H1 (cell line): ENCODE measurements at regions not wholly inside any gene's neighbourhood (a gene's known extent, or its start where the extent isn't known, plus 50 kb on each side); places are given as distances from the start of the nearest gene placed in this dataset.

Source experiments
- CTCF ChIA-PET: fragments of 300-600 bp; sonication (Branson Sonifier 250); formaldehyde crosslinking; loops from one replicate; lab custom pipeline; 2021; ENCODE audit not compliant: partially characterized antibody; lab: Charles Lee
- POLR2A ChIA-PET: fragments of 300-600 bp; sonication (Branson Sonifier 250); formaldehyde crosslinking; loops from one replicate; lab custom pipeline; 2021; ENCODE audit warnings: inconsistent platforms; ENCODE audit not compliant: partially characterized antibody; lab: Charles Lee
- DNase-seq, 2 experiments: peaks; one replicate each; pipeline versions ENCODE4 v3.0.0 to v3.0.0-alpha.2; 2010 to 2022; ENCODE audit warnings: low spot score in 2 of 2, low read depth in 1 of 2, mixed read lengths in 1 of 2
- FAIRE-seq: peaks from 2 replicates; lab custom pipeline; 2011; peaks lifted over from hg19 to GRCh38; lab: Jason Lieb, UNC
- H2AFZ ChIP-seq: 2 replicates; pipeline ENCODE4 v1.8.1; 2012; ENCODE audit warnings: low read length, inconsistent platforms
- H2AK5ac ChIP-seq: 2 replicates; pipeline ENCODE4 v1.6.1; 2013; ENCODE audit warnings: low read depth, low read length
- H2BK120ac ChIP-seq: replicated peaks from 2 replicates; pipeline ENCODE3; 2013; ENCODE audit warnings: low read depth, low read length, inconsistent platforms
- H2BK12ac ChIP-seq: 2 replicates; pipeline ENCODE4 v1.6.1; 2013; ENCODE audit warnings: low read depth, low read length
- H2BK15ac ChIP-seq: 2 replicates; pipeline ENCODE4 v1.6.1; 2013; ENCODE audit warnings: low read length
- H2BK20ac ChIP-seq: 2 replicates; pipeline ENCODE4 v1.6.1; 2013; ENCODE audit warnings: low read length
- H2BK5ac ChIP-seq: 2 replicates; pipeline ENCODE4 v1.6.1; 2013; ENCODE audit warnings: low read depth, low read length
- H3K14ac ChIP-seq: 2 replicates; pipeline ENCODE4 v1.6.1; 2013; ENCODE audit warnings: inconsistent platforms; ENCODE audit not compliant: insufficient read length
- H3K18ac ChIP-seq: 2 replicates; pipeline ENCODE4 v1.6.1; 2013; ENCODE audit warnings: low read length; ENCODE audit errors: extremely low read depth
- H3K23ac ChIP-seq: 2 replicates; pipeline ENCODE4 v1.6.1; 2013; ENCODE audit warnings: inconsistent platforms; ENCODE audit not compliant: insufficient read length
- H3K23me2 ChIP-seq: 2 replicates; pipeline ENCODE4 v1.6.1; 2013; ENCODE audit warnings: low read depth, low read length
- H3K27ac ChIP-seq: 2 replicates; pipeline ENCODE4 v1.6.1; 2011; ENCODE audit warnings: low read depth, low read length, inconsistent platforms
- H3K27me3 ChIP-seq, 4 experiments: replicated peaks in 1 of 4; 1 replicate in 1 of 4; 2 replicates in 3 of 4; pipeline versions ENCODE4 v1.6.1 to v1.8.1; 2011 to 2013; ENCODE audit warnings: low read length in 3 of 4, mild to moderate bottlenecking in 3 of 4, inconsistent platforms in 2 of 4, mixed read lengths in 2 of 4, moderate library complexity in 1 of 4; ENCODE audit not compliant: control insufficient read depth in 3 of 4, insufficient read depth in 3 of 4; ENCODE audit errors: extremely low read depth in 1 of 4
- H3K36me3 ChIP-seq, 4 experiments: 2 replicates each; pipeline versions ENCODE4 v1.6.1 to v1.8.1; 2011 to 2013; ENCODE audit warnings: mild to moderate bottlenecking in 4 of 4, low read length in 3 of 4, moderate library complexity in 2 of 4, control low read depth in 1 of 4, inconsistent platforms in 1 of 4; ENCODE audit not compliant: insufficient read depth in 4 of 4, control insufficient read depth in 2 of 4
- H3K4ac ChIP-seq: replicated peaks from 2 replicates; pipeline ENCODE3; 2013; ENCODE audit warnings: low read length, low read depth, mixed read lengths, inconsistent platforms; ENCODE audit not compliant: insufficient read length
- H3K4me1 ChIP-seq, 4 experiments: replicated peaks in 1 of 4; 1 replicate in 1 of 4; 2 replicates in 3 of 4; pipeline versions ENCODE4 v1.6.1 to v1.8.1; 2011 to 2013; ENCODE audit warnings: low read length in 3 of 4, inconsistent platforms in 2 of 4, mixed read lengths in 1 of 4; ENCODE audit not compliant: insufficient read depth in 4 of 4, control insufficient read depth in 3 of 4
- H3K4me2 ChIP-seq, 2 experiments: 2 replicates each; pipeline versions ENCODE4 v1.6.1 to v1.8.1; 2011 to 2013; ENCODE audit warnings: low read depth in 2 of 2, low read length in 2 of 2, control low read depth in 1 of 2, inconsistent platforms in 1 of 2, mild to moderate bottlenecking in 1 of 2; ENCODE audit not compliant: insufficient read depth in 1 of 2
- H3K4me3 ChIP-seq, 4 experiments: fragments of 200-600, 300-600 bp in 1 of 4; sonication (generic), shearing (Covaris generic), sonication (Bioruptor Twin) in 1 of 4; 2 replicates each; pipeline versions ENCODE4 v1.5.1 to v1.8.1; 2011 to 2016; ENCODE audit warnings: low read length in 4 of 4, low read depth in 3 of 4, control low read depth in 2 of 4, inconsistent platforms in 2 of 4, mild to moderate bottlenecking in 2 of 4, mixed read lengths in 1 of 4, moderate library complexity in 1 of 4; ENCODE audit not compliant: insufficient read depth in 2 of 4; ENCODE audit errors: extremely low read depth in 1 of 4
- H3K56ac ChIP-seq: replicated peaks from 2 replicates; pipeline ENCODE3; 2013; ENCODE audit warnings: low read depth, mild to moderate bottlenecking, mixed read lengths, low read length, inconsistent platforms; ENCODE audit not compliant: insufficient read length
- H3K79me1 ChIP-seq: 2 replicates; pipeline ENCODE4 v1.6.1; 2013; ENCODE audit warnings: low read depth, low read length, control low read depth
- H3K79me2 ChIP-seq, 2 experiments: 2 replicates each; pipeline versions ENCODE4 v1.6.1 to v1.8.1; 2012 to 2013; ENCODE audit warnings: low read length in 2 of 2, mild to moderate bottlenecking in 2 of 2, inconsistent platforms in 1 of 2; ENCODE audit not compliant: insufficient read depth in 2 of 2, control insufficient read depth in 1 of 2
- H3K9ac ChIP-seq, 4 experiments: replicated peaks in 1 of 4; 1 replicate in 1 of 4; 2 replicates in 3 of 4; pipeline versions ENCODE4 v1.6.1 to v1.8.1; 2011 to 2013; ENCODE audit warnings: low read depth in 3 of 4, low read length in 3 of 4, control low read depth in 2 of 4, mild to moderate bottlenecking in 2 of 4, moderate library complexity in 2 of 4, inconsistent platforms in 1 of 4; ENCODE audit errors: extremely low read depth in 1 of 4
- H3K9me3 ChIP-seq, 2 experiments: 2 replicates each; pipeline versions ENCODE4 v1.6.1 to v1.8.1; 2012 to 2013; ENCODE audit warnings: mild to moderate bottlenecking in 2 of 2, moderate library complexity in 2 of 2, control low read depth in 1 of 2, inconsistent platforms in 1 of 2, low read depth in 1 of 2, low read length in 1 of 2, mixed read lengths in 1 of 2; ENCODE audit not compliant: insufficient read depth in 2 of 2
- H4K20me1 ChIP-seq, 2 experiments: replicated peaks in 1 of 2; 2 replicates each; pipeline versions ENCODE3 to v1.8.1; 2011 to 2013; ENCODE audit warnings: inconsistent platforms in 2 of 2, low read length in 2 of 2, mild to moderate bottlenecking in 1 of 2; ENCODE audit not compliant: insufficient read depth in 2 of 2, control insufficient read depth in 1 of 2
- H4K5ac ChIP-seq: 2 replicates; pipeline ENCODE4 v1.6.1; 2013; ENCODE audit warnings: low read length, low read depth, mixed read lengths, inconsistent platforms; ENCODE audit not compliant: insufficient read length
- H4K8ac ChIP-seq: 2 replicates; pipeline ENCODE4 v1.8.0; 2013; ENCODE audit warnings: mild to moderate bottlenecking, moderate library complexity, low read length, inconsistent platforms; ENCODE audit not compliant: insufficient read depth; ENCODE audit errors: extremely low read depth
- H4K91ac ChIP-seq: replicated peaks from 2 replicates; pipeline ENCODE3; 2013; ENCODE audit warnings: low read length, mixed read lengths, inconsistent platforms; ENCODE audit not compliant: insufficient read length
- CTBP2 ChIP-seq: IDR thresholded peaks from 2 replicates; pipeline ENCODE4 v1.7.0; 2011; ENCODE audit warnings: borderline replicate concordance, mild to moderate bottlenecking, moderate library complexity, mixed read lengths, low read length; ENCODE audit not compliant: insufficient read depth, insufficient read length
- EZH2 ChIP-seq: fragments of 200-600 bp; sonication (generic); IDR thresholded peaks from 2 replicates; pipeline ENCODE4 v1.7.1; 2012; ENCODE audit warnings: low read depth, mild to moderate bottlenecking, moderate library complexity, low read length, inconsistent platforms; ENCODE audit not compliant: severe bottlenecking
- JUN ChIP-seq: IDR thresholded peaks from 2 replicates; pipeline ENCODE4 v1.6.1; 2011; ENCODE audit warnings: low read depth, mild to moderate bottlenecking, improper control_type of control experiment, low read length
- RNF2 ChIP-seq: fragments of 200-900, 300-1000 bp; sonication (generic); IDR thresholded peaks from 2 replicates; pipeline ENCODE4 v1.7.1; 2016; ENCODE audit warnings: borderline replicate concordance, low read depth, mild to moderate bottlenecking, antibody characterized with exemption, low read length; ENCODE audit not compliant: poor library complexity, severe bottlenecking; ENCODE audit errors: missing control alignments
- SUZ12 ChIP-seq: fragments of 200-600 bp; sonication (generic); IDR thresholded peaks from 2 replicates; pipeline ENCODE4 v1.6.1; 2012; ENCODE audit warnings: mild to moderate bottlenecking, inconsistent platforms, low read length, moderate library complexity, mixed read lengths
- TAF7 ChIP-seq: optimal IDR thresholded peaks from 2 replicates; pipeline ENCODE3; 2011; ENCODE audit warnings: low read depth, mild to moderate bottlenecking, inconsistent platforms, low read length, moderate library complexity, borderline replicate concordance
- TBP ChIP-seq: IDR thresholded peaks from 2 replicates; pipeline ENCODE4 v1.6.1; 2011; ENCODE audit warnings: low read depth, low read length, improper control_type of control experiment
- USF2 ChIP-seq: IDR thresholded peaks from 2 replicates; pipeline ENCODE4 v1.6.1; 2011; ENCODE audit warnings: low read length, improper control_type of control experiment
- WGBS, 2 experiments: shearing (Covaris generic) in 1 of 2; methylation state at CpG; one replicate each; pipeline versions ENCODE4 v1.1.6 to v1.1.7; 2013 to 2015; ENCODE audit warnings: low lambda C conversion rate in 2 of 2, mixed read lengths in 2 of 2, inconsistent platforms in 1 of 2, low coverage in 1 of 2, missing lambda C conversion rate in 1 of 2; ENCODE audit not compliant: insufficient replicate concordance in 2 of 2, insufficient coverage in 1 of 2, insufficient read length in 1 of 2; ENCODE audit errors: extremely low coverage in 1 of 2, missing lambda C conversion rate in 1 of 2; 5-methylcytosine and 5-hydroxymethylcytosine counted together

DNA sequence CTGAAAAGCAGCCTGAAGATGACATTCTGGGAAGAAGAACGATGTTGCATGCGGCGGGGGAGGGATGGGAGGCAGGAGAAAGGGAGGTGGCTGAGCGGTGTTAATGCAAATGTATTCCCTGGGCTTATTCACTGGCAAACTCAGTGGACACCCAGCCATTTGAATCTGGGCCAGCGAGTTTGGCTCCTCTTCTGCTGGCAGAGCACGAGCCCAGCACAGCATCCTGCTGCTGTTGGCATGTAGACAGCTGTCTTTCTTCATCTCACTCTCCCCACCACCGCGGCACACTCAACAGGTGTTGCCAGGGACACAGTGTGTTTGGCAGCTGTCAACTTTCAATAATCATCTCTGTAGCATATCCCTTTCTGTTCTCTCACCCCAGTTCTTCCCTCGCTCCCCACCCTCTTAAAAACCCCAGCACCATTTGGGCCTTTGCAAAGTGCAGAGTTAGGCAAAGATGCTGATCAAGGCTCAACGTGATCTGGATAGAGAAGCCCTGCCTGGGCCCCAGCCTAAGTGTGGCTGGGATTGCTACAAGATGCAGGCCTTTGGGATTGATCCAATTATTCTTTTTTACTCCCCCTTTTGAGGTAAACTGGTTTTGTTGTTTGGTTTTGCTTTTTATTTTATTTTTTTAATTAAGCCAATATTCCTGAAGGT, 131.9 kb downstream of the EXOC5 start:
- peak in 1 of 2 experiments; percentile 47 for DNase-seq
- H3K27me3 ChIP-seq: no peaks in the 10 kb centered on the region
- no peak overlapping the region for H2AK5ac ChIP-seq
- no peak overlapping the region for H3K4me3 ChIP-seq
- H3K18ac ChIP-seq: no peak overlapping the region; the same call in 1 of the 2 replicates
- 65% methylated on average over 10 of the region's 10 CpGs; no CpG with 5 or more reads in 1 of the 2 experiments for WGBS, 2 experiments
- H2AFZ ChIP-seq: peak overlapping the region; percentile 70; the same call in 1 of the 2 replicates
- H4K5ac ChIP-seq: no peak overlapping the region
- H3K14ac ChIP-seq: no peak overlapping the region
- no peaks in the 10 kb centered on the region for H4K20me1 ChIP-seq
- H3K79me2 ChIP-seq: no peaks in the 10 kb centered on the region
- no peak overlapping the region for H3K56ac ChIP-seq
- H4K91ac ChIP-seq: no peak overlapping the region
- H3K9me3 ChIP-seq: no peaks in the 10 kb centered on the region
- no peak overlapping the region; the same call in 1 of the 2 replicates for H4K8ac ChIP-seq
- H3K79me1 ChIP-seq: no peaks in the 10 kb centered on the region
- no peak overlapping the region for H2BK15ac ChIP-seq
- ChIA-PET POLR2A (no interaction called here), CTCF (interaction anchor here (1.2 to 1.9 kb wide), 2 partner anchors 39 to 46 kb away, joined by 4 read pairs; no protein-coding TSS in a partner anchor)
- FAIRE-seq: no peak
- peak overlapping the region in 1 of 2 experiments; percentile 7; a peak in 1 of 4 replicates for H3K4me2 ChIP-seq
- no peak overlapping the region for H2BK5ac ChIP-seq
- H3K27ac ChIP-seq: no peak overlapping the region
- H2BK120ac ChIP-seq: no peak overlapping the region
- no peak overlapping the region for H3K23ac ChIP-seq
- no peak overlapping the region for H3K4ac ChIP-seq
- no peak overlapping the region for H3K9ac ChIP-seq
- H3K36me3 ChIP-seq: no peaks in the 10 kb centered on the region
- no peak overlapping the region for H2BK12ac ChIP-seq
- H2BK20ac ChIP-seq: no peak overlapping the region
- no peak for TF ChIP-seq TAF7
- no peak for TF ChIP-seq RNF2
- TF ChIP-seq JUN: no peak
- TF ChIP-seq SUZ12: no peak
- no peak for TF ChIP-seq CTBP2
- TF ChIP-seq USF2: no peak
- TF ChIP-seq EZH2: no peak
- no peak for TF ChIP-seq TBP
- peaks cover 0 to 5% (median 3%) of the 10 kb centered on the region in 4 experiments; a peak in 4 of 7 replicates for H3K4me1 ChIP-seq
- peaks cover 2% of the 10 kb centered on the region; the same call in 1 of the 2 replicates for H3K23me2 ChIP-seq
